ENCODE measurements at regions not wholly inside any gene's neighbourhood (a gene's known extent, or its start where the extent isn't known, plus 50 kb on each side); places are given as distances from the start of the nearest gene placed in this dataset.

- no peak for DNase-seq (ENCODE audit: low spot score)
Measured at GRCh38 chr5:93929131-93929530, 187.7 kb upstream of the POU5F2 start.

DNA sequence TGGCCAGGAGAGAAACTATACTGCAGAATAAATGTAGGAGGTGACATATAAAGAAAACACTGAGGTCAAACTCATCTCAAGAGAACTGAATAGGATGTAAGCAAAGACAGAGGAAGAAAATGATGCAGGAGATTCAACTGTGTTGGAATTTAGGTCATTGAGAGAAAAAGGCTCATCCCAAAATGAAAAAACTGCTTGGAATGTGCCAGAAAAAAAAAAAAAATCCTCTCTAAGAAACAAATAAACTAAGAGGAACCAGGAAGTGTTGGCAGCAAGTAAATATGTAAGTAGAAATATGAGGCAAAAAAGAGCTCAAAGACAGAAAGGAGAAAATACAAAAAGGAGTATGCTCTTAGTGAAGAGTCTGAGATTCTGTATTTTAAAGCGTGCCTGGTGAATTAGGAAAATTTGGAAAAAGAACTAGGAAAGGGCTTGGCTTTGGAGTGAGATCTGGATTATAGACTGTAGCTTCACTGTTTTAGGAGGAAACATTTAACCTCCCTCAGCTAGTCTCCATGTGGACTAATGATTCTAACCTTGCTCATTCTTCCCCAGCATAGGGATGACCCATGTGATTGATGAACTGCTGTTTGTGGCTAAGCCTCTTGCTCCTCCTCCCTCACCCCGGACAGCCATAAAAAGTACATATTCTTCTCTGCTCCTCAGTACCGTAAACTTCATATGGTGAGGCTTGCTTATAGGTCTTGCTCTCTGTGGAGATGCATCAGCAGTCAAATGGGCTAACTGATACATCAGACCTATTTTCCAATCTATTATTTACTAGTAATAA, 185.6 kb upstream of the POU5F2 start:
- DNase-seq (ENCODE audit: low spot score) = no peak

DNA sequence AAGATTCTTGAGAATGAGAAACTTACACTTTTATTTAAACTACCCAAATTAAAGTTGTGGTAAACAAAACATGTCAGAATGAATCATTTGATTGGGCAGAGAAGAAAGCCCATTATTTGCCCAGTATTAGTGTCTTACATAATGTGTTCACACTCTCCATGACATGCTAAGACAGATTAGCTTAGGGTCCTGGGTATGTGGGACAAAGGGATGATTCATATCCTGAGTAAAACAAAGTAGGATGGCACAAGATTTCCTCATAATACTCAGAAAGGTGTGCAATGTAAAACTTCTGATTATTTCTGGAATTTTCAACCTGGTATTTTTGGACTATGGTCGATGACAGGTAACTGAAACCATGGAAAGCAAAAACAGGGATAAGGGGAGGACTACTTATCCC, 183.9 kb upstream of the POU5F2 start:
- no peak for DNase-seq (ENCODE audit: low spot score)

DNA sequence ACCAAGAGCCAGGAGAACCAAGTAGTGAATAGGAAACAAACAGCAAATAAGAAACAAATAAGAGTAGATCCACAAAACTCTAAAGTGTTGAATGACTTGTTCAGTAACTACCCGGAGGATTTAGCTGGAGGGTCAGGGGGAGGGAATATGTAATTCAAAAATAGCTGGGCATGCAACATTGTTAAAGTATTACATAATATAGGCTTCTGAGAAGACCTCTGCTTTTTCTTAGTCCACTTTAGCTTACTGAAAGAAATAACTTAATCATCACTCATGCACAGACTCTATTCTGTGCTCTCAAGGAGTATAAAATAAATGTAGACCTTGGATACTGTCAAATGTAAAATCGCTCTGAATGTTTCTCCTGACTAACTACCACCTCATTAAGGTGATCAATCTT, 183.2 kb upstream of the POU5F2 start:
- no peak for DNase-seq (ENCODE audit: low spot score)

- no peak for DNase-seq (ENCODE audit: low spot score)
Measured at GRCh38 chr5:93922551-93922950, 181.2 kb upstream of the POU5F2 start.

GRCh38 chr5:93921001-93921400, 179.6 kb upstream of the POU5F2 start:
- no peak for DNase-seq (ENCODE audit: low spot score)

GRCh38 chr5:93916872-93917271, 175.5 kb upstream of the POU5F2 start:
- DNase-seq (ENCODE audit: low spot score) = no peak

- peak; percentile 1 for DNase-seq (ENCODE audit: low spot score)
Measured at GRCh38 chr5:93915142-93915553, 173.7 kb upstream of the POU5F2 start.

DNA sequence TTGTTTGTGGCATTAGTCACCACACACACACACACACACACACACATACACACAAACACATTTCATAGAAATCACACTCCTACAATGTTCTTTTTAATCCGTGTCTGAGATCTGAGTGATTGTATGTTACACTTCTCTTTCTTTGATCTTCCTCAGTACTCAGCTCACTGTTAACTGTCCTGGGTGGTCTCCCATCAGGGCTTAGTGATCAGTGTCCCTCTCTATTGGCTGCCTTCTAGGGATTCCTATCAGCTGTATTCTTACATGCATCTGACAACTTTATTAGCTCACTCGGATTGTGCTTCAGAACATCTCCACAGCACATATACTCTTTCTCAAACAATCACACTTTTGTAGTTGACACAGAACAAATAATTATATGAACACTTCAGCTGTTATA, 170.2 kb upstream of the POU5F2 start:
- DNase-seq (ENCODE audit: low spot score) = no peak

- no peak for DNase-seq (ENCODE audit: low spot score)
Measured at GRCh38 chr5:93909356-93909755, 168.0 kb upstream of the POU5F2 start.

DNA sequence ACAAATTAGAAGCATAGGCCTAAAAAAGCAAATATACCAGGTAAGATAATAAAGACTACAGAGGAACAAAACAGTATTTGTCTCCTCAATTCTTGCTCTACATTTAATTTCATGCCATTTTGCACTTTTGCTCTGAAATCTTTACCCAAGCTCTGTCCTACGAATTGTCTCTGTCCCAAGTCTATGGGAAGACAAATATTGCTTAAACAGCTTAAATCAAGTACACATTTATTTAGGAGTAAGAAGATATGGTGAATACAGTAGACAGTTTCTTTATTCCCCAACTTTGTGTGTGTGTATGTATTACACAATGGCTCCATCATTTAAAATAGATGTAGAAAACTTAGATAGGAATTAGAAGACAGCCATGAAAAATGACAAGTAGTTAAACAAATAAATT, 163.5 kb upstream of the POU5F2 start:
- no peak for DNase-seq (ENCODE audit: low spot score)

GRCh38 chr5:93902288-93902687, 160.9 kb upstream of the POU5F2 start:
- no peak for DNase-seq (ENCODE audit: low spot score)

GRCh38 chr5:93899026-93899600, 157.7 kb upstream of the POU5F2 start:
- peak; percentile 5 for DNase-seq (ENCODE audit: low spot score)

DNA sequence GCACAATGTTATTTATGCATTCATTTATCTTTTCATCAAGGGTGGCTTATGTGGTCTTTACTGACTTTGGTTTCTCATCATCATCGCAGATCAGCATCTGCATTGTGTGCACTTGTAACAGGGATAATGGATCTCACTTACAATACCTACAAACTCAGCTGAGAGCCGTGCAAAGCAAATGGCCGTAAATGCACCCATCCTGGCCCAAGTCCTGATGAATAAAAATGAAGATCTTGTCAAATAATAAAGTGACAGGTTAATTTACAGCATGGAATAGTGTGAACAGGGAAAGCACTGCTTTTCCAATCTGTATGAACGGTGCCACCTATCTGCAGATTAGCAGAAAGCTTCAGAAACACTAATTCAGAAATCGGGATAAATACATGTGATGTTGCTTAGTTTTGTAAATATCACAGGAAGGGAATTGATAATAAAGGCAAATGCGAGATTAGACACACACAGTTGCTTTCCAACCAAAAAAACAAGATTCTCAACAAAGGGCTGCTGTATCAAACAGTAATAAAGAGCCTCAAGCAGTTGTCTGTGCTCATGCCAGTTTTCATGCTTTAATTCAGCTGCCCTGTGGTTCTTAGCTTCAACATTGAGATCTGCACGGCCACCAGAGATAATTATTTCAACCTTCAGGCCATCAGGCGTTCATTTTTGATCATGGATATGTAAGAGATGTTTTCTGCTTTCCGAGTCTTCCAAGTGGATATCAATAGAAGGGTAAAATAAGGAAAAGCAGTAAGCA, 153.4 kb upstream of the POU5F2 start:
- no peak for DNase-seq (ENCODE audit: low spot score)

DNA sequence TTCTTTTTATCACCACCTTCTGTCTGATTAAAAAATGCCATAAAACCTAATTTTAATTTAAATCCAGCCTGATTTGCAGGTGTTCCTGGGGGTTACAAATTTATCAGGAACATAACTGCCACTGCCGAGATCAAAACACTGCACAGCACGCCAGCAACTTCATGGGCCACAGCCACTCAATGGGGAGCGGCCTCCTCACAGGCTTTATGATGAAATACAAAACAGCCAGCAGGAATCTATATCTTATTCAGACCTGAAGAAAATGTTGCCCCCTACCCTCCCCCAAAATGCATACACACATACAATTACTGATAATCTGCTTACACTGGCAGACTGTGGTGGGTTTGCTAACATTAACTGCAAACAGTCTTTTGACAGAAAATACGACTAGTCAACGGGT, 151.7 kb upstream of the POU5F2 start:
- DNase-seq (ENCODE audit: low spot score) = no peak

DNA sequence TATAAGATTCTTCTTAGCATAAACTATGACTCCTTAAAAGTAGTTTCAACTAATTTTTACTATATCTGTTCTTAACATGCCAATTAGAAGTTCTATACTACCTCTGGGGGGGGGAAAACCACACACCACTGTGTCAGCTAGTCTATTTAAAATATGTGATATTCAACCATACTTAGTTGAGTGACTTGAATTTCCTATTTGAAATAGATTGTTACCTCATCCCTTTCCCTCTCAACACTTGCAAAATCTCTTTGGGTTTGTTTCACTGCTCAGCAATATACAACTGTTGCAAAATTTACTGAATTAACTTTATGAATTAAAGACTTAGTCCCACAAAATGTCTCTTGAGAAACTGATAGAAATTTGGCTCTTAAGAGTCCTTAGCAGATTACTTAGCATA, 151.1 kb upstream of the POU5F2 start:
- DNase-seq (ENCODE audit: low spot score) = no peak

DNA sequence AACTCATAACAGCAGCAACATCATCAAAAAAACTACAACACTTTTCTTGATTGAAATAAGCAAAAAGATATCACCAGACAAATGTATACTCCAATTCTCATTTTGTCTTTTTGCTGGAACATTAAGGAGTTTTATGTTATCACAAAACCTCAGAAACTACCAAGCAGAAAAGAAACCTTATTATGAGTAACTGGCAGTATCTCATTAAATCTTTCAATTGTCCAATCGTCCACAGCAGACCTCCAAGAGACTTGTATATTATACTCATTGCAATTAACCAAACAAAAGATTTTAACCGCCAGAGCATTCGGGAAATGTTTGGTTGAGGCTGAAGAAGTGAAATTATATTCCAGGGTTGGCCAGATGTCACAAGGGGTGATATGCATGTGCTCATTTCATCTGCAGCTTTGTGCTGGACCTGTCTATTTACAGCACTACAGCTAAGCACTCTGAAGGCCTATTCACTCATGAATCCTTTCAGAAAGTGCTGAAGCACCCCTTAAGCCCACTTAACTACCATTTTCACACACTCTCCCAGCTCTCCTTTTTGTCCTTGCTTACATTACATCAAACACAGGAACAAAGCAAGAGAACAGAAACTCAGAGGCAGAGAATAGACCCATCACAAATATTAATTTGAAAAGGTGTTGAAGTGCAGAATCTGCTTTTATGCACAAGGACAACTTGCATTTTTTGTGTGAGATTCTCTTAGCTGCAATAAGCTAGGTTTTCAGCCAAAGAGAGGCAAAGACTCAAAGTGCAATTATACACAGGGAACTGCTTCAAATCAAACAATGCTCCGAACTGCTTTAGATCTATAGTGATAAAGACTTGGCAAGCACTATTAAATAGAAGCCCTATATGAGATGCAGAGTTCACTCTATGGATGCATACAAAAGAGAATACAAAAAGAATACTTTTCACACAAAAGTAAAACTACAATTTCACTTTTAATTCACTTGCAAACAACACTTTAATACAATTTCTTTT, 150.4 kb upstream of the POU5F2 start:
- no peak for DNase-seq (ENCODE audit: low spot score)

DNA sequence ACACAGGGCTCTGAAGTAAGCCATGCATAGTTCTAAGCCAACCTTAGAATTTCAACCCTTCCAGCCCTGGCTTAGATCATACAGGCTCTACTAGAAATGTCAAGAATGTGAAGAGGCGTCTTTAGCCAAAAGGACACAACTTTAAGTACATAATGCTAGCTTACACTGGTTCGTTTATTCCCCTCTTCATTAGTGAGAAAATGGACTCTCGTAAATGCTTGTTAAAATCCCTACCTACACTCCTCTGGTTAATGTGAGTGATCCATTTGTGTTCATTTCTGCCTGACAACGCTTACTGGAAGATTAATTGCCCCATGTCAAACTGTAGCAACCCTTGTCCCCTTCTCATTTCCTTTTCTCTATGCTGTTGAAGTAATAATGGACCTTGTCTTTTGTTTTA, 149.3 kb upstream of the POU5F2 start:
- DNase-seq (ENCODE audit: low spot score) = no peak

GRCh38 chr5:93887678-93888077, 146.3 kb upstream of the POU5F2 start:
- DNase-seq (ENCODE audit: low spot score) = no peak

DNA sequence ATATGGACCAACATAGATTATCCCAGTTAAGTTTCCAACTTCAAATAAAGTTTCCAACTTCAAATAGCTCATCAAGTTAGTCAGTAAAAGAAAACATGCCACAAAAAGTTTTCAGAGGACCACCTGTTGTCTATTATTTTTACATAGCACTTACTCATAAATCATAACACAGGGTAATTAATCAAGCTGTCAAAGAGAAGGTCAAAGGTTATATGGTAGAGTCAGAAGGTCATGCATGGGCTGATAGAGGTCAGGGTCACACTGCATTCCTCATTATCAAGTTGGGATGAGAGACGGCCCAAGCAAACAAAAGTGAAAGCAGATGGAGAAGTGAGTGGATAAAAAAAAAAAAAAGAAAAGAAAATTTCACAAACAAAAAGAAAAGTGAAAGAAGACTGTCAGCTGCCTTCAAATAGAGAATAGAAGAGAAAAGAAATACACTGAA, 145.5 kb upstream of the POU5F2 start:
- DNase-seq (ENCODE audit: low spot score) = no peak

GRCh38 chr5:93886098-93886806, 144.9 kb upstream of the POU5F2 start:
- no peak for DNase-seq (ENCODE audit: low spot score)
